ENCODE measurements at regions not wholly inside any gene's neighbourhood (a gene's known extent, or its start where the extent isn't known, plus 50 kb on each side); places are given as distances from the start of the nearest gene placed in this dataset.
"Not testable (repeated sequence)": the region's sequence is repeated elsewhere in the genome, so short reads cannot be mapped to it uniquely, and the experiment has no call there.

- not testable (repeated sequence) for DNase-seq
These were observed 80.3 kb downstream of the ANXA5 start for GRCh38 chr4:121616449-121616848.

GRCh38 chr4:121614101-121614500 is 82.7 kb downstream of the ANXA5 start:
- no peak for DNase-seq

- no peak for DNase-seq
These were observed 97.7 kb downstream of the ANXA5 start for GRCh38 chr4:121599049-121599448.

GRCh38 chr4:121597346-121597934 is 99.3 kb downstream of the ANXA5 start:
- DNase-seq, result no peak

GRCh38 chr4:121594796-121595526 is 101.8 kb downstream of the ANXA5 start:
- DNase-seq, result no peak

GRCh38 chr4:121593760-121594159 is 103.0 kb downstream of the ANXA5 start:
- no peak for DNase-seq

- not testable (repeated sequence) for DNase-seq
These were observed 104.5 kb downstream of the ANXA5 start for GRCh38 chr4:121592257-121592656.

- DNase-seq, result no peak
These were observed 111.9 kb downstream of the ANXA5 start for GRCh38 chr4:121584836-121585235.

- no peak for DNase-seq
These were observed 113.4 kb downstream of the ANXA5 start for GRCh38 chr4:121583396-121583795.

GRCh38 chr4:121582296-121582695 is 114.5 kb downstream of the ANXA5 start:
- DNase-seq, result no peak

GRCh38 chr4:121575392-121575791 is 121.4 kb downstream of the ANXA5 start:
- DNase-seq, result not testable (repeated sequence)

- DNase-seq, result no peak
These were observed 122.2 kb downstream of the ANXA5 start for GRCh38 chr4:121574618-121575017.

GRCh38 chr4:121567748-121568147 is 129.0 kb downstream of the ANXA5 start:
- no peak for DNase-seq

GRCh38 chr4:121564840-121565375 is 131.9 kb downstream of the ANXA5 start:
- DNase-seq, result no peak

GRCh38 chr4:121562811-121563210 is 134.0 kb downstream of the ANXA5 start:
- no peak for DNase-seq

GRCh38 chr4:121555315-121556107 is 141.3 kb downstream of the ANXA5 start:
- DNase-seq, result no peak

- no peak for DNase-seq
These were observed 142.4 kb downstream of the ANXA5 start for GRCh38 chr4:121554382-121554781.

GRCh38 chr4:121551881-121552280 is 144.9 kb downstream of the ANXA5 start:
- DNase-seq, result no peak

GRCh38 chr4:121551271-121551670 is 145.5 kb downstream of the ANXA5 start:
- no peak for DNase-seq

GRCh38 chr4:121541696-121542095 is 155.1 kb downstream of the ANXA5 start:
- no peak for DNase-seq

GRCh38 chr4:121535351-121535750 is 154.5 kb upstream of the QRFPR start:
- DNase-seq, result no peak

GRCh38 chr4:121534187-121534586 is 153.4 kb upstream of the QRFPR start:
- no peak for DNase-seq

GRCh38 chr4:121526509-121526908 is 145.7 kb upstream of the QRFPR start:
- no peak for DNase-seq
